HG02678 (cell line): ENCODE measurements at regions not wholly inside any gene's neighbourhood (a gene's known extent, or its start where the extent isn't known, plus 50 kb on each side); places are given as distances from the start of the nearest gene placed in this dataset.
"Not testable (repeated sequence)": the region's sequence is repeated elsewhere in the genome, so short reads cannot be mapped to it uniquely, and the experiment has no call there.

ENCODE experiments used
- ATAC-seq: cut with Tn5 transposase; IDR thresholded peaks from one replicate; pipeline ENCODE4 v1.9.1; 2021; ENCODE audit warnings: mild to moderate bottlenecking, moderate library complexity; ENCODE audit not compliant: unreplicated experiment

DNA sequence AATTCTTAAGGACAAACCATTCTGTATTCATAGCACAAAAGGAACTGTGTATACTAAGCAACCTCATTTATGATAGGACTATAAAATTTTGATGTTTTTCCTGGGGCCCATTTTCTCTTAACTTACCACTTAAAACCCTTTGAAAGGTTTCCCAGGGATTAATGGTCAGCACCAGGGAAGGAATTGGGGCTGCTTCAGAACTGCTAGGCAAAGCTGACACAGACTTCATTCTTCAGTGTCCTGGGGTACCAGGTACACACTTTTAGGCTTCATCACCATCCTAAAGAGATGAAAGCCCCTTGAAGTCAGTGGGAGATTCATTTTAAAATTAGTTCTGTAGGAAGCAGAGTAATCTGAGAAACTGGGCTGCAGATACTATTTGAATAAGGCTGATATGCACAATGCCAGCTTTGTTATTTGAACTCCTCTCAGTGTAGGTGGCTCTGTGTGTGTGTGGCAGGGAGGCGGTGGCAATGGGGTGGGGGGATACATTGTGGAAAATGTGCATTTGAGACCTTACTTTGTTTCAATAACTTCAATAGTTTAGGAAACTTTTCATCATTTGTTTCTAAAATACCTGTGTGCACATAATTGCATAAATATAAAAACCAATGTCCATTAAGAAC, 329.3 kb upstream of the DCN start:
- no peak for ATAC-seq

DNA sequence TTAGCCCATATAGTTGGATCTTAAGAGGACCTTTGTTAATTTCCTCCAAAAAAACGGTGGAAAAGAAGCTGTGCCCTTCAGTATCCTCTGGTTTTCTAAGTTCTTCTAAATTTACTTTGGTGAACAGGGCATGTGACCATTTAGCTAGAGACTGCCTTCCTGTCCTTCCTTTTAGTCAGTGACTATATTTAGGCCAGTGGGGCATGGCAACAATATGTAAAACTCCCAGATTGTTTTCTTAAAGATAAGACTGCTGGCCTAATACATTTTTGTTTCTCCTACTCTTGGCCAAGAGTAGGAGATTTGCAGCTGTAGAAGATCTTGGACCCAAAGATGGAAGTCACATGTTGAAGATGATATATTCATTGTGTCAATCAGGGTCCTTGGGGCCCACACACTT, 325.1 kb upstream of the DCN start:
- ATAC-seq: no peak

- ATAC-seq: no peak
These were observed 323.8 kb upstream of the DCN start for GRCh38 chr12:91506452-91506851.

DNA sequence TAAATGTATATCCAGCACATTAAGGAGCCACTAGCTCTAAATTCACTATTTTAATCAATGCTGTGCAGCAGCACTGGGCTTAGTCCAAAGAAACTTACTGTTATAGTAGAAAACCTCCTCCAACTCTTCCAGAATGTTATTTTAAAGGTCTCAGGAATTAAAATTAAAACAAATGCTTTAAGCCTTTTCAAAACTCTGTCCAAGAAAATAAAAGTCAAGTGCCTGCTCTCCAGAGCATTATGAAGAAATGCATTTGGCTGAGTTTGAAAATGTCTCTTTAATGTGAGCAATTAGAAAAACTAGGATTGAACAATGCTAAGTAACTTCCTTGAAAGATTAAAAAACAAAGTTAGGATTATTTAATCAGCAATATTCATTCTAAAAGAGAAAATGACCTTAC, 322.4 kb upstream of the DCN start:
- ATAC-seq: no peak

DNA sequence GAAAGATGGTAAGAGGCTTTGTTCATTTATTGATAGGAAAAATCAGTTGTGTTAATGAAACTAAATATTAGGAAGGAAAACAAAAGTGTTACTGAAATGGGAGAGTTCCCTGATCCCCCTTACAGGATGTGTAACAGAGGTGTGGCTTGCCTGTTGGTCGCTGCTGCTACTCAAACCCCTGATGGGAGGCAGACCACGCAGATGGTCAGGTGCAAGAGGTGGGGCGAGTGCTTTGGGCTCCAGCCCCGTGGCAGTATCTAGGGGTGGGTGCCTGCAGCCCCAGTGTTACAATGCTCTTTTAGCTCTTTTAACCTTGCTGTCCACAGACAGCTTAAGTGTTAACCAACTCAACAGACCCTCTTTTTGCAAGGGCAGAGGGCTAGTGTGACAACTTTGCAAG, 319.6 kb upstream of the DCN start:
- ATAC-seq: no peak

DNA sequence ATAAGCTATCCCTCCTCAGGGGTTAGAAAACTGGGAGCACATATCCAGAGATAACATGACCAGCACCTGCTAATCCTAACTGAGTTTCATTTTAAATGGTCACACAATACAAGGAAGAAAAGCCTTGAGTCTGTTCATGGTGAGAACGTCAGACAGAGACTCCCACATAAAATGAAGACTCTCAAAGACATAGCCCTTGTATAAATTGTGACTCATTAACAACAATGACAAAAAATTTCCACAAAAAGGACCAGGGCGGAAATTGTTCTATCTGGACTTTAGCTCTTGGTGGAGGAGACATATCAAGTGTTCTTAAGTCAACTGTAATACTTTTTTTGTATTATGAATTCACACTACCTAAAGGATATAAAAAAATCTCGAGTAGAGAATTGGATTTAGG, 313.7 kb upstream of the DCN start:
- no peak for ATAC-seq

DNA sequence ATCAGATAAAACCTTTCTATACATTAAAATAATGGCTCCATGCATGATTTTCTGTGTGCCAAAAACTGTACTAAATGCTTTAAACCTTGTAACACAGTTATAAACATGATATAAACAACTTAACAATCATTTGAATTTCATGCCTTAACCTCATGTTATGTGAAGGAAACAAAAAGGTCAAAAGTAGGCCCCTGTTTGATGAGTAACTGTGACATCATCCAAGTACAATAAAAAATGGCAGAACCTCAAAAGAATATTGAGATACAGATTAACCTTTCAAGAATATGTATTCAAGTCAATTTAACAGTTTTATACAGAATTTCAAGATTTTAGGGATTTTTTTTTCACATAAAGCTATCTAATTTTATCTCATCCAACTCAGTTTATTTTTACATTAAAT, 310.7 kb upstream of the DCN start:
- ATAC-seq: no peak

DNA sequence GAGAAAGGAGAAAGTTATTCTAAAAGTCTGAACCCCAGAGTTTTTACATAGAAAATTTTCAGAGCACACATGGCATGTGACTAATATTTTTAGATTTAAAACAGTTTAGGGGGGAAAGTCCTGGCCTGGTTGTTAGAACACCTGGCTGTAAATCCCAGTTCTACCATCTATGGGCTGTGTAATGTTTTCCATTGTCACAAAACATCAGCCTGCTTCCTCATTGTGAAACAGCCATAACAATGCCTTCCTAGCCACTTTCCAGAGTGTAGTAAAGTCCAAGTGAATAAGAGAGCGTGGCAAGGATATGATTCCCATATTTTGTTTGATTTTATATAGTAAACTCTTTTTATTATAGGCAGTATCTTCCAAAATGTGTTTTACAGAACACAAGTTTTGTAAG, 310.0 kb upstream of the DCN start:
- no peak for ATAC-seq

- ATAC-seq: no peak
These were observed 308.2 kb upstream of the DCN start for GRCh38 chr12:91490667-91491311.

DNA sequence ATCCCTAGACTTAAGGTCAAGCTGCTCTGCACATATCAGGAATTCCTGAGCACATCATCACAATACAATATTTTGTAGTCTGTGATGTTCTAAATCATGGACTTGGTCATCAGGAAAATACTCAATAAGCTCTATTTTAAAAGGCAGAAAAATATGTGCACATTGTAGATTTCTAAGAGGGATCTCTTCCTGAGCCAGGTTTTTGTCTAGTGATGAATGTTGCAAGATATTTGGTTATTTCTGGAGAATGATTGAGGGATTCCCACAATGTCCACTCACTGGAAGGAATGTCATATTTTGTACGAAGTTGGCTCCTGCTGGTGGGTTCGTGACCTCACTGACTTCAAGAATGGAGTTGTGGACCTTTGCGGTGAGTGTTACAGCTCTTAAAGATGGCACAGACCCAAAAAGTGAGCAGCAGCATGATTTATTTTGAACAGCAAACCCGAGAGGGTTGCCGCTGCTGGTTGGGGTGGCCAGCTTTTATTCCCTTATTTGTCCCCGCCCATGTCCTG, 300.9 kb upstream of the DCN start:
- ATAC-seq: no peak

GRCh38 chr12:91482231-91482630, 299.6 kb upstream of the DCN start:
- no peak for ATAC-seq

- no peak for ATAC-seq
These were observed 295.9 kb upstream of the DCN start for GRCh38 chr12:91478500-91478899.

- no peak for ATAC-seq
These were observed 285.1 kb upstream of the DCN start for GRCh38 chr12:91467686-91468085.

DNA sequence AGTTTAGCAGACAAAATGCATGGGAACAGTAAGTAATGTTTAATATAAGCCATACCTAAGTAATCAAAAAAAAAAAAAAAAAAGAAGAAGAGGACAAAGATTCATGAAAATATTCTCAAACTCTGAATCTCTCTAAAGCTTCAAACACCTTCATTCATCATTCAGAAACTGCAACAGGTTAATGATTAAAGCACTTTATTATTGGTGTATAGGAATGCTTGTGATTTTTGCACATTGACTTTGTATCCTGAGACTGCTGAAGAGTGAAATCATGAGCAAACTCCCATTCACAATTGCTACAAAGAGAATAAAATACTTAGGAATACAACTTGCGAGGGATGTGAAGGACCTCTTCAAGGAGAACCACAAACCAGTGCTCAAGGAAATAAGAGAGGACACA, 278.4 kb upstream of the DCN start:
- no peak for ATAC-seq

DNA sequence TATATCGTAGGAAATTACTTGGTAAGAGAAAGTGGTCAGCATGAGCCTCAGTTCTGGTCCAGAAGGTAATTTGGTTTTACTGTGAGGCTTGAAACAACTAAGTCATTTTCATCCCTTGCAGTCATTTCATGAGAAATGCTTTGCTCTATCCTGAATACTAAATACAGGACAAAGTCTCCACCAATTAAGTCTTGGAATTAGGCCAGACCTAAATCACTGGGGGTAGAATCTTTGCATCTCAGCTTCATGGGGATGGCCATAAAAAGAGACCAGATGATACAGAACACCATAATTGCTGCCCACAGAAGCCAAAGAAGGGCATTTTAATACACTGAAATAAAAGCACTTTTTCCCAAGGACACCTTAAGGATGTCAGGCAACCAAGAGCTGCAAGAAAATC, 277.9 kb upstream of the DCN start:
- no peak for ATAC-seq

DNA sequence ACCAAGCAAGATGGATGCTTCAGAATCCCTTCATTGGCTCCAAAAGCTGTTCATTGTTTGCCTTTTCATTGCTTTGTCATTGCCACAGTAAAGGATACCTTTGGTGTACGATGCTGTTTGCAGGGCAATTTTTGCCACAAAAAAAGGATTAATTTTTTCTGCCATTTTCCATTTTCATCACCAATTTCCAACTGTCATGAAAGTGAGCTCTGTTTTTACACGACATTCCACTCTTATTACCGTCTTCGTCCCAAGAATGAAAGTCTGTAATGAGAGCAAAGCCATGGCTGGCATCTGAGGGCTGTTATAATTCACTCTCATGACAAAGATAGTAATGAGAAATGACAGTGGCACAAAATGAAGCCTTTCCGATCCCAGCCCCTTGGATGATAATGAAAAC, 272.7 kb upstream of the DCN start:
- ATAC-seq: no peak

GRCh38 chr12:91454179-91454578, 271.6 kb upstream of the DCN start:
- ATAC-seq: no peak

GRCh38 chr12:91452464-91452863, 269.8 kb upstream of the DCN start:
- ATAC-seq: not testable (repeated sequence)

GRCh38 chr12:91441993-91442952, 259.7 kb upstream of the DCN start:
- no peak for ATAC-seq

- ATAC-seq: no peak
These were observed 258.6 kb upstream of the DCN start for GRCh38 chr12:91441246-91441645.

DNA sequence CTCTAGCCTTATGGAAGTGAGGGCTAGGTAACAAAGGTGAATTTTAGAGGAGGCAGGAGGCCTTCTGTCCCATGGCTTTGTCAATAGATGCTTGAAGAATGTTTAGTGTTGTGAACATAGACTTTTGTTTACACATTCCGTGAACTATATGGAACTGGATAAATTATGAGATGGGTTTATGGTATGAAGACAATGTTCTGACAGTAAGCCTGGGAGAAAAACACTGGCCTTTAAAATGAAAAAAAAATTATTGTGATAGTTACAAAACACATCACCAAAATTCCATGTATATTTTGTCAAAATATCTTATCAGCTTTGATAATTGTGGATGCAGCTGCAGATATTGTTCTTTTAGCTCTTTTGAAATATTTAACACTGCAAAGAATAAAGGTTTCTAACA, 251.5 kb upstream of the DCN start:
- no peak for ATAC-seq

- no peak for ATAC-seq
These were observed 250.1 kb upstream of the DCN start for GRCh38 chr12:91432755-91433154.
